Gastroesophageal sphincter (tissue), 4 donors: ENCODE measurements at regions not wholly inside any gene's neighbourhood (a gene's known extent, or its start where the extent isn't known, plus 50 kb on each side); places are given as distances from the start of the nearest gene placed in this dataset.

Experiments used
- ATAC-seq: fragments of 150-250 bp; one replicate; pipeline ENCODE4 v1.9.1; 2016; ENCODE audit warnings: mild to moderate bottlenecking, moderate library complexity
- H3K27ac ChIP-seq, 4 donors: fragments of 200-600 bp; sonication (generic) in 3 of 4; 1 replicate in 3 of 4; 2 replicates in 1 of 4; pipeline ENCODE4 v1.5.1; 2016 to 2019
- H3K27me3 ChIP-seq: fragments of 200-600 bp; sonication (generic); one replicate; pipeline ENCODE4 v1.5.1; 2019
- H3K36me3 ChIP-seq, 2 donors: fragments of 200-600 bp; sonication (generic); one replicate each; pipeline ENCODE4 v1.5.1; 2019; ENCODE audit warnings: control low read depth in 1 of 2
- H3K4me1 ChIP-seq, 3 donors: fragments of 200-600 bp; sonication (generic); 1 replicate in 2 of 3; 2 replicates in 1 of 3; pipeline ENCODE4 v1.5.1; 2016 to 2019; ENCODE audit warnings: control low read depth in 2 of 3
- H3K4me3 ChIP-seq, 2 donors: fragments of 200-600 bp; sonication (generic); one replicate each; pipeline ENCODE4 v1.5.1; 2019; ENCODE audit warnings: mild to moderate bottlenecking in 1 of 2, moderate library complexity in 1 of 2
- H3K9me3 ChIP-seq, 3 donors: fragments of 200-600 bp; sonication (generic); one replicate each; pipeline ENCODE4 v1.5.1; 2017 to 2019; ENCODE audit warnings: control low read depth in 2 of 3
- CTCF ChIP-seq, 4 experiments: fragments of 200-600 bp in 2 of 4; fragments of 450-650 bp in 2 of 4; sonication (generic) in 1 of 4; IDR thresholded peaks; one replicate each; pipeline ENCODE4 v1.5.1; 2017 to 2019; ENCODE audit warnings: antibody characterized with exemption in 4 of 4, mild to moderate bottlenecking in 2 of 4, moderate library complexity in 2 of 4
- EP300 ChIP-seq: sonication (generic); formaldehyde crosslinking; IDR thresholded peaks from one replicate; pipeline ENCODE4 v1.6.1; 2017; ENCODE audit warnings: antibody characterized with exemption, mild to moderate bottlenecking
- POLR2A ChIP-seq, 2 donors: fragments of 450-650 bp; IDR thresholded peaks; one replicate each; pipeline ENCODE4 v1.6.1; 2017; ENCODE audit warnings: antibody characterized with exemption in 2 of 2, mild to moderate bottlenecking in 2 of 2, moderate library complexity in 1 of 2
- POLR2AphosphoS5 ChIP-seq: sonication (generic); formaldehyde crosslinking; IDR thresholded peaks from one replicate; pipeline ENCODE4 v1.6.1; 2017; ENCODE audit warnings: antibody characterized with exemption
- WGBS, 2 donors: methylation state at CpG; one replicate each; pipeline ENCODE4 v1.1.5; 2018; ENCODE audit warnings: low coverage in 1 of 2; 5-methylcytosine and 5-hydroxymethylcytosine counted together

DNA sequence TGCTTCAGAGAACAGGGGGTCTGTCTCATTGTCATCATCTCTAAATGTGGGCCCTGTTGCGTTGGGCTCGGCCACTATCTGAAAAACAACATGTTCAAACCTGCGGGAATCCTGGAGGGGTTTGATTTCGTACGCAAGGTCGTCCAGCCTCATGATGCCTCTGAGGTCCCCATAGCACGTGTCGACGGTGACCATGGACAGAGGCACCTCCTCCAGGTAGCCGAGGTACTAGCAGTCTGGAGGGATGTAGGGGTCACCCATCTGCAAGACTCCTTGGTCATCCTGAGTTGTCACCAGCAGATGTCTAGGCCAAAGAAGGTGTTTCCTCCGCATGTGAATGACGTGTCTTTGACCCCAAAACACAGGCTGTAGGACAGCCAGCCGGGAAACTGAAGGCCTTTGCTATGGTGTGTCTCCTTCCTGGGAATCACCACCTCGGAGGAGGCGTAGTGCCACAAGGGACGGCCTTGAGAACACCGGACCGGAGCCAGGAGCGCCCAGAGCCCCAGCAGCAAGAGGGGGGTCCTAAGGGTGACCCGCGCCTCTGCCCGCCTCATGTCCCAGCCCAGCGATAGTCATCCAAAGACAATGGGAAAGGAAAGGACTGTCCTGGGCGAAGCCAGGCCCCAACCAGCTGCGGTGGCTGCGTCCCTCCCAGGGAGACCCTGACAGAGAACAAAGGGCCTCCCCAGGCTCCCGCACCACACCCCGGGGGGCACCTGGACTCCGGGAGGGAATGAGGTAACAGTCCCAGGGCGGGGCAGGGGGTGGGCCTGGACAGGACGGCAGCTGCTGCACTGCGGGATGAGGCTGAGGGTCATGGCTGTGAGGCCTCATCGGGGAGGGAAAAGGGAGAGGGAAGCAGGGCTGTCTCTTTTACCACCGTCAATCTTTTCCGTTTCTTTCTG lies 445.5 kb downstream of the TMEM121 start:
- H3K27ac ChIP-seq: no peak overlapping the region

DNA sequence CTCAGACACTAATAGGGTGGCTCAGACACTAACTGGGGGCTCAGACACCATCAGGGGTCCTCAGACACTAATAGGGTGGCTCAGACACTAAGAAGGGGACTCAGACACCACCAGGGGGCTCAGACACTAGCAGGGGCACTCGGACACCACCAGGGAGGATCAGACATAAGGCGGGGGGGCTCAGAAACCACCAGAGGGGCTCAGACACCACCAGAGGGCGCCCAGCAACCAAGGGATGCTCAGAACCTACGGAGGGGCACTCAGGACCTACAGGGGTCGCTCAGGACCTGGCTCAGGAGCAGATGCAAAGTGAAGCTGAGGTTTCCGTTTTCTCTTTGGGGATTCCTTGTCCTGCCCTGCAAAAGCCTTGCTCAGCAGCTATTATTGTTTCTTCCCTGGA lies 448.5 kb downstream of the TMEM121 start:
- no peak for ATAC-seq

More for the DNA sequence above, 445.5 kb downstream of the TMEM121 start:
- Histone ChIP-seq H3K36me3 (no peaks in the 10 kb centered on the region), H3K4me1 (no peaks in the 10 kb centered on the region), H3K27me3 (peaks cover 35% of the 10 kb centered on the region), H3K4me3 (no peak overlapping the region), H3K9me3 (no peaks in the 10 kb centered on the region)
- TF ChIP-seq CTCF (IDR thresholded peaks at IDR 0.05): no peak
- TF ChIP-seq EP300: no peak
- no peak for TF ChIP-seq POLR2AphosphoS5
- no peak for TF ChIP-seq POLR2A (IDR thresholded peaks at IDR 0.05)
- WGBS, 2 donors: 80 to 96% methylated on average over 7 to 9 of the region's 35 CpGs
- no peak for ATAC-seq

DNA sequence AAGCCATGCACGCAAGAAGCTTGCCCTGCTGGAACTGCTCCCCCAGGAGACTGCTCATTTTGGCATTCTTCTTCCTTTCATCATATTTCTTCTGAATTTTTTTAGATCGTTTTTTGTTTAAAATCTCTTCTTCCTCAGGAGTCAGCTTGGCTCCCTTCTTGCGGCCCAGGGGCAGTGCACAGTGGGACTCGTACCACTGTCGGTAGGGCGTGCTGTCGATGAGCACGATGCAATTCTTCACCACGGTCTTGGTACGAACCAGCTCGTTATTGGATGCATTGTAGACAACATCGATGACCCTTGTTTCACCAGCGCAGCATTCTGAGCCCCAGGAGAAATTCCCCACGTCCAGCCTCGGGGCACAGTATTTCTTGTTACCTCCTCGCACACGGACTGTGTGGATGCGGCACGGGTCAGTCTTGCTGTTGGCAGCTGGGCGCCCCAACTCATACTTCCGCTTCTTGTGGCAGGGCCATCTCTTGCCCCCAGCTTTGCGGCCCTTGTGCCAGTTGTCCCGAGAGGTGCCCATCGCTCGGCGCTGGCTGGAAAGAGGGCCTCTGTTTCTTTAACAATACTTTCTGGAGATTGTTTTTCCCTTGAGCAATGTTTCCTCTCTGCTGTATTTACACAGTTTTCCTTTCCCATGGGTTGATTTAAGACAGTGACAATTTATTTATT lies 452.4 kb downstream of the TMEM121 start:
- no peak for TF ChIP-seq CTCF (IDR thresholded peaks at IDR 0.05)
- no peak for TF ChIP-seq EP300
- Histone ChIP-seq H3K36me3 (no peaks in the 10 kb centered on the region), H3K4me1 (no peaks in the 10 kb centered on the region), H3K4me3 (no peak overlapping the region), H3K27me3 (peaks cover 23% of the 10 kb centered on the region), H3K27ac (no peak overlapping the region), H3K9me3 (no peaks in the 10 kb centered on the region)
- WGBS, 2 donors: 81 to 84% methylated on average over 21 of the region's 26 CpGs
- ATAC-seq: no peak

More for the DNA sequence above, 448.5 kb downstream of the TMEM121 start:
- Histone ChIP-seq H3K4me3 (no peak overlapping the region), H3K27ac (no peak overlapping the region), H3K27me3 (peaks cover 28% of the 10 kb centered on the region), H3K9me3 (no peaks in the 10 kb centered on the region), H3K4me1 (no peaks in the 10 kb centered on the region), H3K36me3 (no peaks in the 10 kb centered on the region)
- 0% methylated on average over 1 of the region's 6 CpGs; no CpG with 5 or more reads in 1 of the 2 donors for WGBS, 2 donors
- TF ChIP-seq EP300 (no peak), POLR2A (IDR thresholded peaks at IDR 0.05) (no peak), POLR2AphosphoS5 (no peak), CTCF (IDR thresholded peaks at IDR 0.05) (peak in 1 of 4 experiments; percentile 23)

- WGBS, 2 donors: 76 to 80% methylated on average over 9 of the region's 9 CpGs
- H3K27me3 ChIP-seq: peaks cover 16% of the 10 kb centered on the region
- ATAC-seq: no peak
- H3K4me3 ChIP-seq: no peak overlapping the region
- no peaks in the 10 kb centered on the region for H3K4me1 ChIP-seq
- no peaks in the 10 kb centered on the region for H3K9me3 ChIP-seq
- H3K27ac ChIP-seq: no peak overlapping the region
- no peaks in the 10 kb centered on the region for H3K36me3 ChIP-seq
- TF ChIP-seq EP300 (no peak), POLR2A (IDR thresholded peaks at IDR 0.05) (no peak), POLR2AphosphoS5 (no peak), CTCF (IDR thresholded peaks at IDR 0.05) (no peak)
Observed at GRCh38 chr14:105979446-105979845, 453.1 kb downstream of the TMEM121 start.
